RCC 7860 (cell line): ENCODE measurements at regions not wholly inside any gene's neighbourhood (a gene's known extent, or its start where the extent isn't known, plus 50 kb on each side); places are given as distances from the start of the nearest gene placed in this dataset.
"Not testable (repeated sequence)": the region's sequence is repeated elsewhere in the genome, so short reads cannot be mapped to it uniquely, and the experiment has no call there.

Source experiments
- DNase-seq: peaks from one replicate; pipeline ENCODE4 v3.0.0-alpha.2; 2015; ENCODE audit warnings: low spot score
- FAIRE-seq: peaks from 2 replicates; lab custom pipeline; 2012; peaks lifted over from hg19 to GRCh38; lab: Jason Lieb, UNC

DNA sequence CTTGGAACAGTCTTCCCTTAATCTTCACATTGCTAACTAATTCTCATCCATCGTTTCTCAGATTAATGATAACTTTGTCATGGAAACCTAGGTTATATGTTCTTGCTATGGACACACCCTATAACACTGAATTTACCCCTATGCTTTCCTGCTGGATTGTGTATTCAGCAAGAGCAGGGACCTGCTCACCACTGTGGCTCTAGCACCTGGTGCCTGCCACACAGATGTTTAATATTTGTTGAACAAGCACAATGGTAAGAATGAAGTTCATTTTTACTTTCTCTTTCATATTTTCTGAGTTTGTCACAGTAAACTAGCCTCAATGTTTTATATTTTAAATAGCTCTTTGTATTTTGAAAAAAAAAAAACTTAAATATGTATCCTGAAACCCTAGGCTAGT is 734.0 kb upstream of the DIAPH2 start:
- no peak for DNase-seq
- FAIRE-seq, result no peak

DNA sequence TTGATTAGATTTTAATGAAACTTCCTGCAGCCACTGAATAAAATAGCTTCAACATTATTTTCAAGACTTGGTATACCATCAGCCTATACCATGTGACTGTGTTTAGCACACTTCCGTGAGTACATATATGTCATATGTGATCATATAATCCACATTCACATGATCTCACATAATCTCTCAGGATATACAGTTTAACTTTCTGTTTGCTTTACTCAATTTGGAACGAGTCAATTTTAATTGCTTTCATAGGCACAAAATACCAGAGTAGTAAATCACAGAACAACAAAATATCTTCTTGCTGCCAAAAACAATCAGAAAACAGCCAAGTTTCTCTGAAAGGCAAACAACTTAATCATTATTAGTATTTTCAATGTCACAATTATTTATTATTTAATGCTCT is 731.1 kb upstream of the DIAPH2 start:
- FAIRE-seq, result no peak

DNA sequence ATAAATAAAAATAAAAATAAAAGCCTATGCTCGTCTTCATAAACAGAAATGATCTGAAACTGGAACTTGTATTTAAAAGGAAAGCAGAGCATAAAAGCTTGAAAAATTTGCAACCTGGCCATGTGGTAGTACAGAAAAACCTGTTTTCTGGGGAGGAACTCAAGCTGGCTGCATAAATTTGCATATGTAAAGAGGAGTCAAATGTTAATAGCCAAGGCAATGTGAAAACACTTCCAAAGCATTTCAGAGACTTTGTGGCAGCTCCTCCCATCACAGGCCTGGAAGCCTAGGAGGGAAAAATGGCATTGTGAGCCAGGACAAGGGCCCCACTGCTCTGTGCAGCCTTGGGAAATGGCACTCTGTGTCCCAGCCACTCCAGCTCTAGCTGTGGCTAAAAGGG is 727.9 kb upstream of the DIAPH2 start:
- FAIRE-seq, result no peak

More for the DNA sequence above, 731.1 kb upstream of the DIAPH2 start:
- no peak for DNase-seq

DNA sequence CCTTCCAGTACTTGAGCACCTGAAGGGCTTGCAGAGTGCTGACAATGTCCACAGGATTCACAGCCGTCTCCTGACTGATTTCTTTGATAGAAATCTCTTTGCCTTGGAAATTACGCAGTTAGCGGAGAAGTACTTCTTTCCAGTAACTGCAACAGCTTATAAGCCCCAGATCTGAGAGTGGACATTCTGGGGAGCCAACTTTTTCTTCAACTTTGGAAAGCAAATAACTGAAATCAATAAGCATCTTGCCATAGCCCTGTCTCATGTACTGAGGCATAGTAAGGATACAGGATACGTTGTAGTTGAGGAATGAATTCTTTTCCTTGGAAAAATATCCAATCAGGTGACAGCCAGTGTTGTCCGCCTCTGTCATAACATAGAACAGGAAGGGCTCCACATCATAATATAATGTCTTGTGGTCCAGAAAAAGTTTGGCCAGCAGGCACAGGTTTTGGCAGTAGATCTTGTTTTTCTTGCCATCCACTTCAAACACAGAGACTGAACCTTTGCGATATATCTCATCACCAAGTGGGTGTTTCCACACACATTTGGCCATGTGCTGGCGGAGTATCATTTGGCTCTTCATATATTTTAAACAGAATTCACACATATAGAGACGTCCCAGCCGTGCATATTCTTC is 711.1 kb upstream of the DIAPH2 start:
- not testable (repeated sequence) for DNase-seq, FAIRE-seq

More for the DNA sequence above, 727.9 kb upstream of the DIAPH2 start:
- DNase-seq, result no peak

DNA sequence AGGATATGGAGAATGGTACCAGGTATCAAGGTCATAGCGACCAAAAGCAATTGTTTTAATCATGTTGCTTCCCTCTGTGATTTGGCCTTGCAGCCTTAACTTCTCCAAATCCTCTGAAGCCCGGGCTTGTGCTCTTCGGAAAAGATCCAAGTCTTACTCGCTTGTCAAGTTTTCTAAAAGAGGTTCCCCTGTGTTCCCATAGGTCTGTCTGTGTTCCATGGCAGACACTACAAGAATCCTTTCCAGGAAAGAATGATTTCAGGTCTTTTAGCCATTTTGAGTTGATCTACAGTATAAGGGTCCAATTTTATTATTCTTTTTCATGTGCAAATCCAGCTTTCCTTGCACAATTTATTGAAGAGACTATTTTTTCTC is 710.6 kb upstream of the DIAPH2 start:
- no peak for DNase-seq
- FAIRE-seq, result no peak

DNA sequence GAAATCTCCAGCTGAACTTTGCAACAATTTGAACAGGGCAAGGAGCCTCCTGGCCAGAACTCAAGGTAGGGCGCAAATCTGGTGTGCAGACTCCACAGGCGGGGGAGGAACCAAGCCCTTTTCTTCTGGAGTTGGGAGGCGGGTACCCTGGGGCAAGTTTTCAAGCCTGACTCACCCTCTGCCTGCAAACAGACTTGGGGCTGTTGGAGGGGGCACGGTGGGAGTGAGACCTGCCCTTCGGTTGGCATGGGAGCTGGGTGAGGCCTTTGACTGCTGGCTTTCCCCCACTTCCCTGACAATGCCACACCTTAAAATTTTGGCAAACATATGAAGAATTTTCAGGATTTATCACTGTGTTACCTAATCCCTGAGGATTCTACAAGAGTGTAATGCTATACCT is 709.8 kb upstream of the DIAPH2 start:
- no peak for FAIRE-seq
- DNase-seq, result no peak

DNA sequence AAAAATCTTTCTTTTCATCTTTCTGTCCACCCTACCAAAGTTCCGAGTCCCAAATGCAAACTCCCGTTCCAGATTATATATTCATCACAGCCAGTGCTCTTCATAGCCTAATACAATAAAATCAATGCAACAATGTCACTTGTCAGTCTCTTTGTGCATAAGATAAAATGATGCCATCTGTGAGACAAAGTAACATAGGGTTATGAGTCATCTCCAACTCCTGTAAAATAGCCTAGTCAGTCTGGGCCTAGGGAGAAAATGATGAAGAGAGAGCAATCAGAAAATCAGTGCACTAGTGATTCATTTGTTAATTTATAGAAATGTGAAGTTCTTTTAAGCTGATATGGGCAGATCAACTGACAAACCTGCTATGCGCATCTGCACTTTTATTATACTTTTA is 689.1 kb upstream of the DIAPH2 start:
- FAIRE-seq (no peak), DNase-seq (no peak)

DNA sequence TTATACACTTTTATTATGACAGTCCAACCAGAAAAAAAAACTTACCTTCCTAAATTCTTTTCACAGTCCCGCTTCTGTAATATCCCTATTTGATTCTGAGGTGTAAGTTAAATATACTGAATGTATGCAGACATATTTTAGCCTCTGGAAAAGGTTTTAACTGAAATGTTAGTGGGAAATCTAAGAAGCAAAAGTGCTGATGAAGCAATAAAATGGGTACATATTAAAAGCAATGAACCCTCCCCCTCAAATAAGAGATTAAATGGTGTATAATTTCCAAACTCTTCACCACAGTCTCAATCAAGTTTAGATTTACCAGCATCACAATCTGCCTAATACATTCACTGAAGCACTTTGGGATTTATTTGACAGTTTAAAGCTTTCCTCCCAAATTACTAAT is 688.3 kb upstream of the DIAPH2 start:
- FAIRE-seq (no peak), DNase-seq (no peak)

DNA sequence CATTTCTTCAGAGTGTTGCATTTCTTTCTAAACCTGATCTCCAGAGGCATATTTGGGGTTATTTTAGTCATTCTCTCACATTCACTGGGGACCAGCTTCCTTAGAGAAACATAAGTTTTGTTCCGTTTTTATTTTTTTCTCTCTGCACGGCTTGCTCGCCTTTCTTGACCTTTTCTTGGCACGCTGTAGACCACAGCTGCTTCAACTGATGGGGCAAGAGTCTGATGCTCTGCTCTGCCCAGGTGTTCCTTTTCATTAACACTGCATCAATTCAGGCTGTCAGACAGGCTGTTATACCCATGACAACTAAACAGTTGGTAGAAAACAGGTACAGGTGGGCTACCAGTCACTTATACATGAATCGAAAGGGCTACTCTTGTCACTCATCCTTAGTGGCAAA is 682.2 kb upstream of the DIAPH2 start:
- FAIRE-seq (no peak), DNase-seq (no peak)

DNA sequence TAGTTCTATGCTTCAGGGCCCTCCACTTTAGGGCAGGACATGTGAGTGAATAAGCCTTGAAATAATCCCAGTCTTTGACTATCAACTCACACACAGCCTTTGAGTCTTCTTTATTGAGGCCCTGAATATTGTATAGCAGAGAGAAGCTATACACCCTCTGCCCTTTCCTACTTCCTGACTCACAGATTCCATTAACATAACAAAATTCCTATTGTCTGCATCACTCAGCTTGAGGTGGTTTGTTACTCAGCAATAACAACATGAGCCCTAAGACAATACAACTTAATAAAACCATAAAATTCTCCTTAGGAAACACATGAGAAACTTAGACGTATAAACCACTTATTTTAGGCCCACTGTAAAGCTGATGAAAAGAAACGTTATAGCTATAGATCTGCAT is 680.3 kb upstream of the DIAPH2 start:
- FAIRE-seq (no peak), DNase-seq (peak; percentile 4)

DNA sequence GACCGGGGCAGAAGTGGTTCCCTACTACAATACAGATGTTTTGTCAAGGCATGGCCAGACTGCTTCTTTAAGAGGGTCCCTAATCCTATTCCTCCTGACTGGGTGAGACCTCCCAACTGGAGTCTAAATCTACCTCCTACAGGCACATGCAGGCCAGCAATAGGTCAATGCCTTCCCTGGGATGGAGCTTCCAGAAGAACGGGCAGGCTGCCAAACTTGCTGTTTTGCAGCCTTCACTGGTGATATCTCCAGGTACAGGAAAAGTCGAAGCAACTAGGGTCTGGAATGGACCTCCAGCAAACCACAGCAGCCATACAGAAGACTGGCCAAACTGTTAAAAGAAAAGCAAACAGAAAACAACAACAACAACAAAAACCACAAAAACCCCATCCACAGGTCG is 678.4 kb upstream of the DIAPH2 start:
- DNase-seq (no peak), FAIRE-seq (no peak)

DNA sequence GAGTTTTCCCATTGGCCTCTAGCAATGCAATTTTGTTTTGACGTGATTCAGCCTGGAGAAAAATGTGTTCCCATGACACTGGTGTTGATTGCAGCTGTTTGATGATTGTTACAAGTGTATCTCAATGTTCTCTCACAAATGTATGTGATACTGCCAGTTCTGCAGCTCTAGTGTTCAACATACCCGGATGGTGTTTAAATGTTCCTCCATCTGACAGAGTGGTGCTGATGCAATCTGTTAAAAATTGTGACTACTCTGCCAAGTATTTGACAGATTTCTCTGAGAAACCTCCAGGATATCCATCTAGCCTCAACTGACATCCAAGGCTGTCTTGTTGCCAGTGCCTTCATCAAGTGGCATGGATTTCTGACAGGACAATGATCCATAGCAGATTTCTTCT is 657.2 kb upstream of the DIAPH2 start:
- DNase-seq (no peak), FAIRE-seq (no peak)

DNA sequence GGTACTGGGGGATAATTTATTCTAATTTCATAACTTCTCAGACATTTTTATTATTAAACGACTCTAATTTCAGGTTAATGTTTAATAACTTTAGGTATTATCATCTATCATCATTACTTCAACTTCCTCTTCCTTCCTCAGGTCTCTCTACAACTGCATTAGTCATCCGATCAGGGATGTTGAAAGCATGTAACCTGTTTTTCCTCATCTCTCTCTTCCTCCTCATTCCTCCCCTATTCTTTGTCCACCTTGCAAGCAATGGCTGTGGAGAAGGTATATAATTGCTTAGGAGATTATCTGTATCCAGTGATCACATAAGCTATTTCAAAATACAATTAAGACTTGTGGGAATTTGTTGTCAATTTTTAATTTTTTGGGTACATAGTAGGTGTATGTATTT is 632.6 kb upstream of the DIAPH2 start:
- FAIRE-seq (no peak), DNase-seq (no peak)

DNA sequence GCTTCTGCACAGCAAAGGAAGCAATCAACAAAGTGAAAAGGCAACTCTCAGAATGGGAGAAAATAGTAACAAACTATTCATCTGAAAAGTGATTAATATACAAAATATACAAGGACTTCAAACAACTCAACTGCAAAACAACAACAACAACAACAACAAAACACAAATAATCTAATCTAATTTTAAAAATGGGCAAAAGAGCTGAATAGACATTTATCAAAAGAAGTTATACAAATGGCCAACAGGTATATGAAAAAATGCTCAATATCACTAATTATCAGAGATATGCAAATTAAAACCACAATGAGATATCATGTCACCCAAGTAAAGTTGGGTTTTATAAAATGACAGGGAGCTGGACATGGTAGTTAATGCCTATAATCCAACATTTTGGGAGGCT is 602.8 kb upstream of the DIAPH2 start:
- FAIRE-seq (no peak), DNase-seq (no peak)

DNA sequence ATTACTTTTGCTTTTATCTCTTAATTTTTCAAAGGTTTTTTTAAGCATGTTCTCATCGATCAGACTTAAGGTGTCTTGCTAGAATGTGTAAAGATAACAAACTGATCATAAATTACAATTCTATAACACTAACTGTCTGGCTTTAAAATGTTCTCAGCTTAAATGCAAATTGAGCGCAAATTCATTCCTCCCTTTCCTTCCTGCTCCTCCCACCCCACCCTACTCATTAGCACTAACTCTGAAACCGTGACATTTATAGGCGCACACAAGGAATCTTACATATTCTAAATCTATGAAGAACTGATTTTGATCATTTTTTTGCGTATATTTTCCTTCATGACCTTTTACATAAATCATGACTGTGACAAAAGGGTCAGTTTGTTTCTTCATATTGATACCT is 590.0 kb upstream of the DIAPH2 start:
- FAIRE-seq (no peak), DNase-seq (no peak)

DNA sequence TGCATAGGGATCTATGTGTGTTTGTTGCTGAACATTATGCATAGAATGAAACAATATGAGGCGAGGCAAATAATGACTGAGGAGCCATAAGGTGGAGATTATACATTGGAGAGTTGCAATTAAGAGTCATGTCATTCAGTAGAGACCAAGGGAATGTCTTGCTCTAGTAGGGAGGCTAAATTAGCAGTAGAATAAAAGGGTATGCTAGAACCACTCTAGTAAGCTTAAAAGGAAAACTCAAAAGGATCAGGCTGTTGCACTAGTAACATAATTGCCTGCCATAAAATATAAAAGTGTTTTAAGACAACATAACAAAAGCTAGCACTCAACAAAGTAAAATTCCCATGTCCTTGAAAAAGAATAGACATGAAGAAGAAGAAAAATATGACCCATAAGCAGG is 586.2 kb upstream of the DIAPH2 start:
- DNase-seq (no peak), FAIRE-seq (no peak)

DNA sequence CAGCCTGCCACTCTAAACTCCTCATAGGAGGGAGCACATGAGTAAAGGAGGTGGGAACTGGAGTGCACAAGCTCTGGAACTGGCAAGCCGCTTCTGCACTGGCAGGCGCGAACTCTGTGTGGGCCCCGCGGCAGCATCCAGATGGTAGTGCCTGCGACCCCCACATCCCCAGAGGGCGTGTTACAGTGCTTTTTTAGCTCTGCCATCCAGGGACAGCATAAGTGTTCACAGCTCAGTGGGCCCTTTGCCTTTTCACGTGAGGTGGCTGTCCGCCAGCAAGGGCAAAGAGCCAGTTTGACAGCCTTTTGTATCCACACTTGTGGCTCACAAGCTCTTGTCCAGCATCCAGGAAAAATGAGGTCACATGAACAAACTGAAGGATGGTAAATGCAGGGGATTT is 581.6 kb upstream of the DIAPH2 start:
- DNase-seq, result no peak
- FAIRE-seq, result no peak

DNA sequence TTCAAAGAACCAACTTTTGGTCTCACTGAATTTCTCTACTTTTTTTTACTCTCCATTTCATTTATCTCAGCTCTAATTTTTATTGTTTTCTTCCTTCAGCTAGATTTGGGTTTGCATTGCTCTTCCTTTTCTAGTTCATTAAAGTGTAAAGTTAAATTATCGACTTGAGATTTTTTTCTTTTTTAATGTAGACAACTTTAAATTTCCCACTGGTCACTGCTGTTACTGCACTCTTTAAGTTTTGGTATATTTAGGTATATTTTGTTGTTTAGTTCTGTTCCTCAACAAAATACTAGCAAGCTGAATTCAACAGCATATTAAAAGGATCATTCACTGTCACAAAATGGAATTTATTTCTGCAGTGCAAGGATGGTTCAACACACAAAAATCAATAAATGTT is 572.0 kb upstream of the DIAPH2 start:
- FAIRE-seq (no peak), DNase-seq (no peak)

DNA sequence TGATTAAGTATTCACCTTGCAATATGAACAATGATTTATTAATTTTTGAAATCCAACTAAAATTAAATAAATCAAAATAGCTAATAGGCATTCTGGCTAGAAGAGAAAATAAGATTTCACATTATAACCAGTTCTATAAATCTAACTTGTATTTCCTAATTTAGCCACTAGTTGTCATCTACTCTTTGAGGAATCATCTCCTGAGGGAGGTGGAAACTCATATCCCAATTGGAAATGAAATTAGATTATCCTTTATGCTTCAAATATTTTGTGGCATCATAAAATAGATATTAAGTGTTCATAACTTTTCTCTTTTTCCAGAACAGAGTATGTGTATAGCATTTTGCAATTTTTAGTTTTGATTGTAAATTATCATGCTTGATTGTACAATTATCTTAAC is 558.5 kb upstream of the DIAPH2 start:
- DNase-seq (no peak), FAIRE-seq (peak; percentile 62)

DNA sequence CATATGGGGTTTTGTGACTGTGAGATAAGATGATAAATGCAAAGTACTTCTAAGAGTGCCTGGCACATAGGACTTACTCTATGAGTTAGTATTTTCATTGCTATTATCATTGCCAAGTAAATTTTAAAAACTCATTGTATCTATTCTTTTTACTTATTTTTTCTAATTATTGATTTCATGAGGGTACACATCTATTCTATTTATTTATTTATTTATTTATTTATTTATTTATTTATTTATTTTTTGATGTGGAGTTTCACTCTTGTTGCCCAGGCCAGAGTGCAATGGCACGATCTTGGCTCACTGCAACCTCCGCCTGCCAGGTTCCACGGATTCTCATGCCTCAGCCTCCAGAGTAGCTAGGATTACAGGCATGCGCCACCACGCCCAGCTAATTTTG is 556.6 kb upstream of the DIAPH2 start:
- not testable (repeated sequence) for DNase-seq, FAIRE-seq

DNA sequence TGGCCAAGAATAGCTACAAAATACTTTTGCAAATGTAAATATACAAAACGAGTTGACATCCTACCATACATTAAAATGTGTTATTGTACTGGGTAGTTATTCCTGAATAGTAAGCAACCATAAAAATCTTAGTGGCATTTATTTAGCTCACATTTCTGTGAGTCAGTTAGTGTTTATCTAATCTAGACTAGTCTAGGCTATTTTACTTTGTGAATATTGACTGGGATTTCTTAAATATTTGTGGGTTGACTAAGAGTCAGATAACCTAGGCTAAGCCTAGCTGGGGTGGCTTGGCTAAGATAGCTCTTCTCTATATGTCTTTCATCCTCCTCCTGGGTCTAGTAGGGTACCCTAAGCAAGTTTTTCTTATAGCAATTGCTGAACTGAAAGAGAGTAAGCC is 543.8 kb upstream of the DIAPH2 start:
- DNase-seq, result no peak
- FAIRE-seq, result no peak

DNA sequence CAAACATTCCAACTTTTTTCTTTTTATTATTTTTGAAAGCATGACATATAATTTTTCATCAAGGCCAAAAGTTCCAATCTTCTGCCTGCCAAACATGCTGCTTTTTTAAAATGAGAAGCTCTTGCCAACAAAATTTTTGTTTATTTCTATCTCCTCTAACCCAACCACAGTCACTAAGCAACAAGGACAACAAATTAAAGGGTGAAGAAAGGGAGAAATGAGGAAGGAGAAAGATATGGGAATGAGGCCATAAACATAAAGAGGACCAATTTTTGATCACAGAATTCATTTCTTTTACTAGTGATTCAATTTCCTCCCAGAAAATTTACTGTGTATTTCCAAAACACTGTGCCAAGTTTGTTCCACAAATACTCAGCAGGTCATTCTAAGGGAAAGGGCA is 537.0 kb upstream of the DIAPH2 start:
- no peak for FAIRE-seq
- DNase-seq, result no peak

DNA sequence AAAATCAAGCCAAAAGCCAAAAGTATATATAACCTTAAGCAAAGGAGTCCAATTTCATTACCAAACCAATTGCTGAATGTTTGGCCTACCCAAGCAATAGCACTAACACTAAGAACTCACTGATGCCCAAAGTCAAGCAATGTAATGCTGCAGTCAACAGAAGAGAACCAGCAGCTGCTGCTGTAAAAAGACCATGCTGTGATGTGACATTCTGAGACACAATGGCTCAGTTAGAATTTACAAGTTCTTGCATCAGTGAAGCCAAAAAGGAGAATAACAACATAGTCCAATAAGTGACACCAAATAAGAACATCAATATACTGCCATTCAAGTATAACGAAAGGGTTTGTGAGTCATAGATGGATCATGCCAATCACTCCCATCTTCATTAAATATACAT is 514.0 kb upstream of the DIAPH2 start:
- DNase-seq (no peak), FAIRE-seq (no peak)

DNA sequence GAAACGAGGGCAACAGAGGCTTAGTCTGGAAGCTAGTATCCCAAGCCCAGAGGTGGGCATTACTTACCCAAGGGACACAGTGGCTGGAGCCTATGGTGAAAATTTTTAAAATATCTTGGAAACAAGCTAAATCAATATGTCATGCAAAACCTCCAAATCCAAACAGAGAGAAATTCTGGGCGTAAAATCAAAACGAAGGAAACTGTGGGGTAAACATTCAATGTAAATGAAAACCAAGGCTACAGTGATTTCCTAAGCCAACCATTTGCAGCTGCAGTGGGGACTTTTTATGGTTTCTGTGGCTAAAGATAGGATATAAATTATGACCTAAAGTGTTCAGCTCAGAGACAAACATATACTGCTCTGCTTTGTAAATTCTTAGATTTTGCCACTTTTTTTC is 507.7 kb upstream of the DIAPH2 start:
- DNase-seq (no peak), FAIRE-seq (no peak)
